HG03045 (cell line): ENCODE measurements at regions not wholly inside any gene's neighbourhood (a gene's known extent, or its start where the extent isn't known, plus 50 kb on each side); places are given as distances from the start of the nearest gene placed in this dataset.

ENCODE experiments used
- ATAC-seq: cut with Tn5 transposase; IDR thresholded peaks from one replicate; pipeline ENCODE4 v1.9.1; 2021; ENCODE audit warnings: mild to moderate bottlenecking, moderate library complexity; ENCODE audit not compliant: unreplicated experiment

- ATAC-seq: no peak
Measured at GRCh38 chr10:78312197-78313047, 278.8 kb downstream of the RPS24 start.

- no peak for ATAC-seq
Measured at GRCh38 chr10:78313048-78313381, 279.4 kb downstream of the RPS24 start.

DNA sequence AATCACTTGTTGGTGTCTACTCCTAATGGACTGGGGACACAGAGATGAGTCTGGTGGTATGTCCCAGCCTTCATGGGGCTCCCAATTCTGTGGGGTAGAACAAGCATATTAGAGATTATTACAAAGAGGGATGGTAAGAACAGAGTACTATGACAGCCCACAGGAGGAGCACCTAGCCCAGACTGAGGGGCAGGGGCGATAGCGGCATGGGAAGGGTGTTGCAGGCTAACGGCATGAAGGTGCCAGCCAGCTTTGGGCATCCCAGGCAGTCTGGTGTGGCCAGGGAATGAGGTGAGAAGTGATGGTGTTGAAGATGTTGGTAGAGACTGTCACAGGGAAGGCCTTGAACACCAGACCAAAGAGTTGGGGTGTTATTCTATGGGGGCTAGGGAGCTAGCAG lies 280.0 kb downstream of the RPS24 start:
- ATAC-seq: no peak

GRCh38 chr10:78314651-78315050 lies 281.0 kb downstream of the RPS24 start:
- no peak for ATAC-seq

DNA sequence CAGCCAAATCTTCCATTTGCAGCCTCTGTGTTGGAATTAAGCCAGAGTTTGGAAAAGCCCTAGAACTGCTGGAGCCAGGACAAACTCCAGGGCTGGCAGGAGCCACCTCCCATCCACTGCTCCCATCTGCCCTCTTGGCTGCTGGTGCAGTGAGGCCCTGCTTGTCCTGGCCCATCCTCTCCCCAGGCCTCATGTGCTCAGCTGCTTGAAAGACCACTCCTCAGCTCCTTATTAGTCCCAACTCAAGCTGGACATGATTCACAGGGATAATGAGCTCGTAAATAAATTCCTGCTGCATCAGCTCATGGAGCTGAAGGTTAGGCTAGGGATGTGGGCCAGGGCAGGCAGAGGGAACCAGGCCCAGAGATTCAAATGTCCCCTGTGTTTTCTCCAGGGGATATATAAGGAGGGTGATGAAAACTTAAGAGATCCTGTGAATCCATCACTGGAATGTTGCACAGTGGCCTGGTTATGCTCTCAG lies 282.8 kb downstream of the RPS24 start:
- ATAC-seq: no peak

DNA sequence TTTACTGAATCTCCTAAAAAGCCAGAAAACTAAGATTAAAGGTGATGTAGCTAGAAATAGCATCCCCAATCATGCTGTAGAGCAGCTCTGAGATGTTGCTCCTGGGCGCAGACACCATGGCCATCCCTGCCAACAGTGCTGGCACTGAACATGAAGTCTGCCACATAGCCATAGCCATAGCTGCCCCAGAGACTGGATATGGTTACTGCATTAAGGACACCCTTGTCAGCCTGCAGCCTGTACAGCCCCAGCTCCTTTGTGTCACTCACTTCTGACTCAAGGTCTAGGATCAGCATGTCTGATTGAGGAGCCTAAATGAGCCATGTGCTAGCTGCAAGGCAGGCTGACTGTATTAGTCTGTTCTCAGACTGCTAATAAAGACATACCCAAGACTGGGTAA lies 284.6 kb downstream of the RPS24 start:
- ATAC-seq: no peak

DNA sequence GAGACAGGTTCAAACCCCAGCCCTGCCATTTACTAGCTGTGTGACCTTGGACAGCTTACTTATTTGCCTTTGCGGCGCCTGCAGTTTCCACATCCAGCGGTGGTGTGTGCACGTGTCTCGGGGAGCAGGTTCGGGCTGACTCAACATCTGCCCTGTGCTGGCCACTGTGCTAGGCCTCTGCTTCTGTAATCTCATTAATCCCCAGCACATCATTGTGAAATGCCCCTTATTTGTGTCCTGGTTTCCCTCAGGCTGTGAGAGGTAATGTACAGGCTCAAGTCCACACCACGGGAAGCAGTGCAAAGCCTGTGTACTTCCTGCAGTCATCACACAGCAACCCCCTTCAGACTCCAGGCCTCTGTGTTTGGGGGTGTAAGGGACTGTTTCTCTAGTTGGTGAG lies 285.7 kb downstream of the RPS24 start:
- no peak for ATAC-seq

- ATAC-seq: no peak
Measured at GRCh38 chr10:78319841-78320240, 286.2 kb downstream of the RPS24 start.

DNA sequence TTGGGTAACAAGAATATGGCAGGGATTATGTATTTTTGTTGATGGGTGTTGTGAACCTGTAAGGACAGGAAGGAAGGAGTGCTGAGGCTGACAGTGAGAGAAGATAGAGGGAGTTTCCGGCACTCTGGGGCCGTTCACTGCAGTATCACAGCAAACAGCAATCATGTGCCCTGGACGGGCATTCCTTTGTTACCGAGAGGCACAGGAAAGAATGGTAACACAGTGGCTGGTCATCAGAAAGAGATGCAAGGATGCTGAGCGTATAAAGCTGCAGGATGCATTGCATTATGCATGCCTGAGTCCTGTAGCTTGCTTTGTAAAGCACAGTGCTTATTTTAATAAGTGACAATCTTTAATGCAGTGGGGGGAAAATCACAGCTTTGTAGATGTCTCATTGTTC lies 286.8 kb downstream of the RPS24 start:
- ATAC-seq: no peak

DNA sequence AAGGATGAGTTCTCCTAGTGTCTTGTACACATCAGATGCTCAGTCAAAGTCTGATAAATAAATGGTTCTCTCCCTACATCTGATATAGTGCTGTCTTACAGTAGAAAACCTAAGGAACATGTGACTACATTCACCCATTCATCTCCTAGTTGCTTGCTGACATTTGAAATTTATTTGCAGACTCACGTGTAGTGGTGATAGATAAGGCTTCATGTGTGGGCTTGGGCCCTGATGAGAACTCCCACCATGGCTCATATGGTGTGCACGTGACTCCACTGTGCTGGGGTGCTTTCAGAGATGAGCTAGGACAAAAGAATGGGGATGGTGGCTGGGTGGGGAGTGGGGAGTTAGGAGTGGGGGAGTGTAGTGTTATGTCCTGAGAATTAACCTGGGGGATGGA lies 287.3 kb downstream of the RPS24 start:
- ATAC-seq: no peak

GRCh38 chr10:78321500-78321899 lies 287.8 kb downstream of the RPS24 start:
- no peak for ATAC-seq

DNA sequence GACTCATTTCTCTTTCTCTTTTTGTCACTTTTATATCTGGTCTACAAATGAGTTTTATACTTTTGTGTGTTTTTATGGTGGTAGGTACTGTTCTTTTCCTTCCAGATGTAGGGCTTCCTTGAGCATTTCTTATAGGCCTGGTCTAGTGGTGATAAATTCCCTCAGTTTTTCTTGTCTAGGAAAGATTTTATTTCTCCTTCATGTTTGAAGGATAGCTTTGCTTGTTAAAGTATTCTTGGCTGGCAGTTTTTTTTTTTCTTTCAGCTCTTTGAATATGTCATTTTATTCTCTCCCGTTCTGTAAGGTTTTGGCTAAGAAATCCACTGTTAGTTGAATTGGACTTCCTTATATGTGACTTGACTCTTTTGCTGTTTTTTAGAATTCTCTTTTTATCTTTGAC lies 292.7 kb downstream of the RPS24 start:
- no peak for ATAC-seq

GRCh38 chr10:78327778-78328591 lies 294.3 kb downstream of the RPS24 start:
- no peak for ATAC-seq

GRCh38 chr10:78328592-78329404 lies 295.1 kb downstream of the RPS24 start:
- ATAC-seq: no peak

DNA sequence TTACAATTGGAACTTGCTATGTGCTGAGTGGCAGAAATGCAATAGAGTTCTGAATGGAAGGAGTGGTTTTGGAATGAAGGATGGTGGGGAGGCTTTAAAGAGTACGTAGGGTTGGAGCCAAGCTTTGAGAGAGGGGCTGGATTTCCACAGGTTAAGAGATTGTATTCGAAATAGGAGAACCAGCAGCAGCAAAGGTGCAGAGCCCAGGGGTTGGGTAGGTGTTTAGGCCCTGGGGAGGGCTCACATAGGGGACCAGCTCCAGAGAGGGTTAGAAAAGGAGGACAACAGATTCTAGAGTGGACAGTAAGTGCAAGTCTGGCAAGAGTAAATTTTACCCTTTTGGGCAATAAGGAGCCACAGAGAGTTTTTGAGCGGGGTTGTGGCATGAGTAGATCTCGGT lies 297.2 kb downstream of the RPS24 start:
- no peak for ATAC-seq

DNA sequence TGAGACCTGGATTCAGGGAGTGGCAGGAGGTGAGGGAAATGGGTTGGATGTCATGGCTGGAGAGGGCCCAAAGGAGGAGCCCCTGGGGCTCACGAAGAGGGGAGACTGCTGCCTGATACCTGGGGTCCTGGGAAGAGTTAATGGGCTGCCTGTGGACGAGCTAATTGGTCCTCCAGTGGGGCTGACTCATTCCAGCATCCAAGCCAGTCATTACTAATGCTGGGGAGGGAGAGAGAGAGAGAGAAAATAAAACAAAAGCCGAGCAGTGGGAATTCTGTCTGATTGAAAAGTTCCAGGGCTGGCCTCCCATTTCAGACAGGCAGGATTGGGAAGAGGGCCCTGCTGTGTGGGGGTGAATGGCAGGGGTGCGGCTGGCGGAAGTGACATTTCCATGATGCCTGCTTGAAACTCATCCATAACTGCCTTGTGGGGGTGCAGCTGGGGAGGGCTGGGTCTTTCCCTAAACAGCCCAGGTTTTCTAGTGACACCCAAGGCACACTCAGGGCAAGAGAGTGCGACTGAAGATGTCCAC lies 297.8 kb downstream of the RPS24 start:
- ATAC-seq: no peak

DNA sequence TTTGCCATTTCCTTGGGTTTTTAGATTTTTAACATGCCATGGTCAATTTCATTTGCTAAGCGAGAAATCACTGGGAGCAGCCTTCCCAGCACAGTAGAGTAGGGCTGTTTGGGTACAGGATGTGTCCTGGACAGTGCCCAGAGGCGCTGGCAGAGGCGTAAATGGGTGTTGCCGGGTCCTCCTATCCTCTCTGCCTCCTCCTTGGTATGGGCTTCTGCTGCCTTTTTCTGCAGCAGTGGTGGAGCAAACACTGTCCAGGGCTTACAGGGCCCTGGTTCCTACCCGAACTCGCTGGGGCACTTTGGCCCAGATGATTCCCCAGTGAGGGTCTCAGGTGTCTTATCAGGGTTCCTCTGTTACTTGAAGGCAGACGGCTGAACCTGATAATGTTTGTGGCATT lies 298.3 kb downstream of the RPS24 start:
- no peak for ATAC-seq

DNA sequence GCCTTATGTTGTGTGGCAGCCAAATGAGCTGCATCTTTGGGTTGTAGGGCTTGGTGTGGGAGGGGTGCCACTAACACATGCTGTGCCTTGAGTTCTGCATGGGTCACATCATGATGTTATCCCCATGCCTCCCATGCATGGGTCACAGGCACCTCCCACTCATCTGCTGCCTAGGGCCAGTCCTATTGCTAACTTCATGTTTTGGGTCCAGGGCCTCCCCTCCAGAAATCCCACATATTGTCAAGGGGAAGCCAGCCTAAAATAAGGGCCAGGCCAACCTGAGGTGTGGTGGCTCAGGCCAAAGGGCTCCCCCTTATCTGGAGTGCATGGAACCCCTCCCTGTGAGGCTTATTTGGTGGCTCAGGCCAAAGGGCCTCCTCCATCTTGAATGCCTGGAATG lies 299.0 kb downstream of the RPS24 start:
- ATAC-seq: no peak

GRCh38 chr10:78333362-78334143 lies 299.9 kb downstream of the RPS24 start:
- ATAC-seq: no peak

DNA sequence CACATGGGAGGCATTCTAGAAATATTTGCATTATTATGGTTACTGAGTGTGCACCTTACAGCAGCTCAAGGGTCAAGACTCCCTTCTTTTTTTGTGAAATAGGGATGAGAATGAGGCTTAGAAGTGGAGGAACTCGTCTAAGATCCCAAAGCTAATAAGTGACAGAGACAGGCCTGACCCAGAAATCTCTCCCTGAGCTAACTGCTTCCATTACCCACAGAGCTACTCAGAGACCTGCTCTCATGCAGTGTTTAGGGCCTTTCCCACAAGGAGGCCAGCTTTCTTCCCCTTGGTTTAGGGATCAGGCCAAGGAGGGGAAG lies 301.7 kb downstream of the RPS24 start:
- no peak for ATAC-seq
